ENCODE measurements at regions not wholly inside any gene's neighbourhood (a gene's known extent, or its start where the extent isn't known, plus 50 kb on each side); places are given as distances from the start of the nearest gene placed in this dataset.

- no peak overlapping the region for H2AFZ ChIP-seq (ENCODE audit: insufficient read depth, low read depth, low read length, poor library complexity, severe bottlenecking)
- no peak overlapping the region for H3K4me3 Mint-ChIP-seq
These were observed 153.3 kb upstream of the SYNCRIP start for GRCh38 chr6:85795945-85796344.

DNA sequence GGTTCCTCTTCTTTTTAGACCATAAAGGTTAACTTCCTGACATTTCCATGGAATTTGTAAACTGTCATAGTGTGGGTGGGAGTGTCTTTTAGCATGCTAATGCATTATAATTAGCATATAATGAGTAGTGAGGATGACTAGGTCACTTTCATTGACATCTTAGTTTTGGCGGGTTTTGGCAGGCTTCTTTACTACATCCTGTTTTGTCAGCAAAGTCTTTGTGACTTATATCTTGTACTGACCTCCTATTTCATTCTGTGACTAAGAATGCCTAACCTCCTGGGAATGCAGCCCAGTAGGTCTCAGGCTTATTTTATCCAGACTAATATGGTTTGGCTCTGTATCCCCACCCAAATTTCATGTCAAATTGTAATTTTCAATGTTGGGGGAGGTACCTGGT is 149.6 kb upstream of the SYNCRIP start:
- no peak overlapping the region for H3K4me3 Mint-ChIP-seq
- no peak overlapping the region for H3K4me3 ChIP-seq (ENCODE audit: control extremely low read depth in 1 of 5, extremely low read depth in 1 of 5, insufficient read depth in 1 of 5, low read depth in 2 of 5, low read length in 4 of 5)
- no peak for TF ChIP-seq EZH2 (IDR thresholded peaks at IDR 0.05; ENCODE audit: borderline replicate concordance, insufficient read depth, low read depth, low read length, poor library complexity, severe bottlenecking)
- TF ChIP-seq CTCF (IDR thresholded peaks at IDR 0.05), result no peak
- no peak for ATAC-seq (ENCODE audit: low read depth)
- ChIA-PET CTCF (no interaction called here), POLR2A (no interaction called here)
- no peak overlapping the region for H3K9ac ChIP-seq (ENCODE audit: low read length)
- no peaks in the 10 kb centered on the region for H3K4me1 Mint-ChIP-seq
- intact Hi-C loops (cut with micrococcal nuclease), result no loop called here
- no CpG with 5 or more reads among the region's 1 CpG for WGBS (ENCODE audit: insufficient coverage)
- no peaks in the 10 kb centered on the region for H4K20me1 ChIP-seq (ENCODE audit: control insufficient read depth, insufficient read depth, low read length, poor library complexity, severe bottlenecking)
- H3K27me3 ChIP-seq (replicated peaks in 1 of 4; ENCODE audit: control extremely low read depth in 1 of 4, control insufficient read depth in 3 of 4, insufficient read depth in 4 of 4, low read length in 3 of 4), result no peaks in the 10 kb centered on the region
- no peaks in the 10 kb centered on the region for H3K36me3 ChIP-seq (replicated peaks in 1 of 2; ENCODE audit: control extremely low read depth in 1 of 2, control insufficient read depth in 1 of 2, extremely low read depth in 1 of 2, insufficient read depth in 2 of 2, low read length in 1 of 2)
- H3K9me3 ChIP-seq (ENCODE audit: control extremely low read depth in 1 of 3, control insufficient read depth in 2 of 3, insufficient read depth in 1 of 3, low read length in 2 of 3), result peaks cover 0 to 5% (median 3%) of the 10 kb centered on the region in 3 donors
- H2AFZ ChIP-seq (ENCODE audit: insufficient read depth, low read depth, low read length, poor library complexity, severe bottlenecking), result no peak overlapping the region
- H3K4me2 ChIP-seq (replicated peaks; ENCODE audit: low read depth, low read length, poor library complexity, severe bottlenecking), result no peak overlapping the region
- no peaks in the 10 kb centered on the region for H3K79me2 ChIP-seq (ENCODE audit: control insufficient read depth, insufficient read depth, low read length)
- H3K27me3 Mint-ChIP-seq, result peaks cover 5% of the 10 kb centered on the region
- no peaks in the 10 kb centered on the region for H3K4me1 ChIP-seq (ENCODE audit: control insufficient read depth in 2 of 2, insufficient read depth in 2 of 2, low read length in 2 of 2)
- no peak overlapping the region for H3K27ac ChIP-seq (ENCODE audit: low read length in 2 of 2)
- no peak for DNase-seq
- H3K27ac Mint-ChIP-seq, result no peak overlapping the region
- H3K9me3 Mint-ChIP-seq (ENCODE audit: insufficient read depth), result peaks cover 10% of the 10 kb centered on the region

More at GRCh38 chr6:85795945-85796344, 153.3 kb upstream of the SYNCRIP start:
- no peak overlapping the region for H3K9ac ChIP-seq (ENCODE audit: low read length)
- intact Hi-C loops (cut with micrococcal nuclease), result no loop called here
- no peak for ATAC-seq (ENCODE audit: low read depth)
- DNase-seq, result no peak
- H3K27me3 ChIP-seq (replicated peaks in 1 of 4; ENCODE audit: control extremely low read depth in 1 of 4, control insufficient read depth in 3 of 4, insufficient read depth in 4 of 4, low read length in 3 of 4), result no peaks in the 10 kb centered on the region
- H3K4me2 ChIP-seq (replicated peaks; ENCODE audit: low read depth, low read length, poor library complexity, severe bottlenecking), result no peak overlapping the region
- Mint-ChIP-seq H3K27me3 (peaks cover 8% of the 10 kb centered on the region), H3K4me1 (no peaks in the 10 kb centered on the region), H3K27ac (no peak overlapping the region), H3K9me3 (ENCODE audit: insufficient read depth) (no peaks in the 10 kb centered on the region)
- H3K4me1 ChIP-seq (ENCODE audit: control insufficient read depth in 2 of 2, insufficient read depth in 2 of 2, low read length in 2 of 2), result no peaks in the 10 kb centered on the region
- CTCF ChIA-PET, result no interaction called here
- H3K9me3 ChIP-seq (ENCODE audit: control extremely low read depth in 1 of 3, control insufficient read depth in 2 of 3, insufficient read depth in 1 of 3, low read length in 2 of 3), result no peaks in the 10 kb centered on the region
- no peaks in the 10 kb centered on the region for H3K79me2 ChIP-seq (ENCODE audit: control insufficient read depth, insufficient read depth, low read length)
- H3K27ac ChIP-seq (ENCODE audit: low read length in 2 of 2), result no peak overlapping the region
- H4K20me1 ChIP-seq (ENCODE audit: control insufficient read depth, insufficient read depth, low read length, poor library complexity, severe bottlenecking), result no peaks in the 10 kb centered on the region
- no peak overlapping the region for H3K4me3 ChIP-seq (ENCODE audit: control extremely low read depth in 1 of 5, extremely low read depth in 1 of 5, insufficient read depth in 1 of 5, low read depth in 2 of 5, low read length in 4 of 5)
- POLR2A ChIA-PET, result no interaction called here
- no peak for TF ChIP-seq CTCF (IDR thresholded peaks at IDR 0.05)
- no peak for TF ChIP-seq EZH2 (IDR thresholded peaks at IDR 0.05; ENCODE audit: borderline replicate concordance, insufficient read depth, low read depth, low read length, poor library complexity, severe bottlenecking)
- H3K36me3 ChIP-seq (replicated peaks in 1 of 2; ENCODE audit: control extremely low read depth in 1 of 2, control insufficient read depth in 1 of 2, extremely low read depth in 1 of 2, insufficient read depth in 2 of 2, low read length in 1 of 2), result no peaks in the 10 kb centered on the region
